ENCODE measurements at regions not wholly inside any gene's neighbourhood (a gene's known extent, or its start where the extent isn't known, plus 50 kb on each side); places are given as distances from the start of the nearest gene placed in this dataset.
A peak's percentile ranks its signal among the peaks of the same experiment; 100 is the strongest.

- Histone ChIP-seq H3K9me3 (no peaks in the 10 kb centered on the region), H3K4me3 (no peak overlapping the region), H3K27me3 (no peaks in the 10 kb centered on the region), H3K36me3 (no peaks in the 10 kb centered on the region), H3K4me1 (no peaks in the 10 kb centered on the region), H3K27ac (peak overlapping the region in 1 of 2 donors; percentile 70)
- intact Hi-C loops (cut with DNase I; ENCODE audit: low total_unique reads) = no loop called here
- no peak for DNase-seq (ENCODE audit: low spot score in 2 of 2)
- TF ChIP-seq POLR2A (IDR thresholded peaks at IDR 0.05) = no peak
- TF ChIP-seq CTCF (IDR thresholded peaks at IDR 0.05) = no peak
- TF ChIP-seq POLR2AphosphoS5 (IDR thresholded peaks at IDR 0.05) = no peak
Observed at GRCh38 chr16:52077607-52078006, 469.3 kb downstream of the TOX3 start.

GRCh38 chr16:52076801-52077201 is 470.1 kb downstream of the TOX3 start:
- H3K27me3 ChIP-seq = no peaks in the 10 kb centered on the region
- H3K4me1 ChIP-seq = no peaks in the 10 kb centered on the region
- H3K27ac ChIP-seq = peak overlapping the region in 1 of 2 donors; percentile 6
- no peaks in the 10 kb centered on the region for H3K9me3 ChIP-seq
- intact Hi-C loops (cut with DNase I; ENCODE audit: low total_unique reads) = no loop called here
- TF ChIP-seq POLR2A (IDR thresholded peaks at IDR 0.05) = no peak
- TF ChIP-seq CTCF (IDR thresholded peaks at IDR 0.05) = no peak
- no peak for TF ChIP-seq POLR2AphosphoS5 (IDR thresholded peaks at IDR 0.05)
- H3K36me3 ChIP-seq = no peaks in the 10 kb centered on the region
- no peak overlapping the region for H3K4me3 ChIP-seq
- peak in 1 of 2 donors; percentile 39 for DNase-seq (ENCODE audit: low spot score in 2 of 2)

GRCh38 chr16:52076332-52076731 is 470.6 kb downstream of the TOX3 start:
- Histone ChIP-seq H3K36me3 (no peaks in the 10 kb centered on the region), H3K27ac (peak overlapping the region in 1 of 2 donors; percentile 32), H3K9me3 (no peaks in the 10 kb centered on the region), H3K4me3 (no peak overlapping the region), H3K4me1 (no peaks in the 10 kb centered on the region), H3K27me3 (no peaks in the 10 kb centered on the region)
- TF ChIP-seq POLR2AphosphoS5 (IDR thresholded peaks at IDR 0.05) = no peak
- TF ChIP-seq POLR2A (IDR thresholded peaks at IDR 0.05) = no peak
- TF ChIP-seq CTCF (IDR thresholded peaks at IDR 0.05) = no peak
- no peak for DNase-seq (ENCODE audit: low spot score in 2 of 2)
- intact Hi-C loops (cut with DNase I; ENCODE audit: low total_unique reads) = no loop called here

GRCh38 chr16:52074133-52074532 is 472.8 kb downstream of the TOX3 start:
- Histone ChIP-seq H3K27me3 (no peaks in the 10 kb centered on the region), H3K27ac (no peak overlapping the region), H3K4me1 (no peaks in the 10 kb centered on the region), H3K36me3 (no peaks in the 10 kb centered on the region), H3K4me3 (no peak overlapping the region), H3K9me3 (no peaks in the 10 kb centered on the region)
- intact Hi-C loops (cut with DNase I; ENCODE audit: low total_unique reads) = no loop called here
- TF ChIP-seq POLR2A (IDR thresholded peaks at IDR 0.05) = no peak
- DNase-seq (ENCODE audit: low spot score in 2 of 2) = no peak

GRCh38 chr16:52073024-52073423 is 473.9 kb downstream of the TOX3 start:
- intact Hi-C loops (cut with DNase I; ENCODE audit: low total_unique reads) = no loop called here
- DNase-seq (ENCODE audit: low spot score in 2 of 2) = no peak

More at GRCh38 chr16:52073024-52073423, 473.9 kb downstream of the TOX3 start:
- no peak overlapping the region for H3K27ac ChIP-seq
- H3K4me3 ChIP-seq = no peak overlapping the region
- no peaks in the 10 kb centered on the region for H3K27me3 ChIP-seq
- no peaks in the 10 kb centered on the region for H3K36me3 ChIP-seq
- H3K4me1 ChIP-seq = no peaks in the 10 kb centered on the region
- no peaks in the 10 kb centered on the region for H3K9me3 ChIP-seq
- no peak for TF ChIP-seq POLR2A (IDR thresholded peaks at IDR 0.05)
- TF ChIP-seq CTCF (IDR thresholded peaks at IDR 0.05) = no peak
- TF ChIP-seq POLR2AphosphoS5 (IDR thresholded peaks at IDR 0.05) = no peak

All from breast epithelium (tissue), 4 donors.